ENCODE measurements at regions not wholly inside any gene's neighbourhood (a gene's known extent, or its start where the extent isn't known, plus 50 kb on each side); places are given as distances from the start of the nearest gene placed in this dataset.

- Histone ChIP-seq H3K4me3 (ENCODE audit: low read depth, low read length) (no peak overlapping the region), H3K36me3 (replicated peaks) (no peaks in the 10 kb centered on the region), H3K27ac (no peak overlapping the region), H3K27me3 (replicated peaks) (no peaks in the 10 kb centered on the region)
- TF ChIP-seq, protein P1, sequence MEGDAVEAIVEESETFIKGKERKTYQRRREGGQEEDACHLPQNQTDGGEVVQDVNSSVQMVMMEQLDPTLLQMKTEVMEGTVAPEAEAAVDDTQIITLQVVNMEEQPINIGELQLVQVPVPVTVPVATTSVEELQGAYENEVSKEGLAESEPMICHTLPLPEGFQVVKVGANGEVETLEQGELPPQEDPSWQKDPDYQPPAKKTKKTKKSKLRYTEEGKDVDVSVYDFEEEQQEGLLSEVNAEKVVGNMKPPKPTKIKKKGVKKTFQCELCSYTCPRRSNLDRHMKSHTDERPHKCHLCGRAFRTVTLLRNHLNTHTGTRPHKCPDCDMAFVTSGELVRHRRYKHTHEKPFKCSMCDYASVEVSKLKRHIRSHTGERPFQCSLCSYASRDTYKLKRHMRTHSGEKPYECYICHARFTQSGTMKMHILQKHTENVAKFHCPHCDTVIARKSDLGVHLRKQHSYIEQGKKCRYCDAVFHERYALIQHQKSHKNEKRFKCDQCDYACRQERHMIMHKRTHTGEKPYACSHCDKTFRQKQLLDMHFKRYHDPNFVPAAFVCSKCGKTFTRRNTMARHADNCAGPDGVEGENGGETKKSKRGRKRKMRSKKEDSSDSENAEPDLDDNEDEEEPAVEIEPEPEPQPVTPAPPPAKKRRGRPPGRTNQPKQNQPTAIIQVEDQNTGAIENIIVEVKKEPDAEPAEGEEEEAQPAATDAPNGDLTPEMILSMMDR (IDR thresholded peaks at IDR 0.05; ENCODE audit: low read depth, low read length, missing control alignments): no peak
- DNase-seq: no peak
- in situ Hi-C loops (cut with HindIII; ENCODE audit: low pct_ligation_motif_present, low sequenced_read_pairs): no loop called here
Observed at GRCh38 chr6:92052513-92052912, 1366.8 kb downstream of the EPHA7 start.

DNA sequence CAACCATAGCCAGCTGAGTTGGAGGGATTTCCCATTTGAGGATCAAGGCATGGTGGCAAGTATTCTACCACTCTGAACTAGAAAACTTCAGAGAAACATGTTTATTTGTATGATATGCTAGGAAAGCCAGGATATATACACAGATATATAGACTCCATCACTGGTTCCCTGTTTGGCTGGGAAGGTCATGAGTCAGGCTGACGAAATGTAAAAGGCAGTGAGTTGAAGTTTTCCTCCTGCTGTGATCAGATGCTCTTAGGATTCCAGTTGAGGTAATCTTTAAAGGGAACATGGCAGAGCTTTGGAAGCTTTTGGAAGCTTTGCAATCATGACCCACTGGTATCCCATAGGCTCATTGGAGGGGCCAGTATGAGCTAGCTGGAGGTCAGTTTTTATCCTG lies 1369.1 kb downstream of the EPHA7 start:
- TF ChIP-seq, protein P1 (IDR thresholded peaks at IDR 0.05; ENCODE audit: low read depth, low read length, missing control alignments): no peak
- no peak for DNase-seq
- no peak overlapping the region for H3K27ac ChIP-seq
- no peaks in the 10 kb centered on the region for H3K27me3 ChIP-seq (replicated peaks)
- no peaks in the 10 kb centered on the region for H3K36me3 ChIP-seq (replicated peaks)
- in situ Hi-C loops (cut with HindIII; ENCODE audit: low pct_ligation_motif_present, low sequenced_read_pairs): no loop called here
- H3K4me3 ChIP-seq (ENCODE audit: low read depth, low read length): no peak overlapping the region

DNA sequence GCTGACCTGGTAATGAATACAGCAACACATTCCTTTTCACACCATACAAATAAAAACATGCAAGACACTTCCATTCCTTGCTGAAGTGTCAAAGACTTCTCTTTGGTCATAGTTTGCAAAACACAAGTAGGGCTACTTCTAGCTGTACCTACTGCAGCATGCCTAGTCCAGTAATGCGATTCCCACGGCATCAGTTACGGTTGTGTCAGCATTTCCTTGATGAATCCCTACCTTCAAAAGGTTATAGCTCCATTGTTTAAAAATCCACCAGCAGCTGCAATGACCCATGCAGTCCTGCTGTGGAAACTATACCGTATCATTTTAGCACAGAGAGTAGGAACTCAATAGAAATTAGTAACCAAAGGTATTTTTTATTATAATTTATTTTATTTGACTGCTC lies 1371.5 kb downstream of the EPHA7 start:
- no peaks in the 10 kb centered on the region for H3K27me3 ChIP-seq (replicated peaks)
- no peak overlapping the region for H3K27ac ChIP-seq
- DNase-seq: no peak
- TF ChIP-seq, protein P1 (IDR thresholded peaks at IDR 0.05; ENCODE audit: low read depth, low read length, missing control alignments): no peak
- no peaks in the 10 kb centered on the region for H3K36me3 ChIP-seq (replicated peaks)
- no peak overlapping the region for H3K4me3 ChIP-seq (ENCODE audit: low read depth, low read length)
- in situ Hi-C loops (cut with HindIII; ENCODE audit: low pct_ligation_motif_present, low sequenced_read_pairs): no loop called here

- Histone ChIP-seq H3K4me3 (ENCODE audit: low read depth, low read length) (no peak overlapping the region), H3K36me3 (replicated peaks) (no peaks in the 10 kb centered on the region), H3K27ac (no peak overlapping the region), H3K27me3 (replicated peaks) (no peaks in the 10 kb centered on the region)
- TF ChIP-seq, protein P1 (IDR thresholded peaks at IDR 0.05; ENCODE audit: low read depth, low read length, missing control alignments): no peak
- in situ Hi-C loops (cut with HindIII; ENCODE audit: low pct_ligation_motif_present, low sequenced_read_pairs): no loop called here
- no peak for DNase-seq
Observed at GRCh38 chr6:92047152-92047850, 1372.1 kb downstream of the EPHA7 start.

- Histone ChIP-seq H3K36me3 (replicated peaks) (no peaks in the 10 kb centered on the region), H3K4me3 (ENCODE audit: low read depth, low read length) (no peak overlapping the region), H3K27ac (no peak overlapping the region), H3K27me3 (replicated peaks) (no peaks in the 10 kb centered on the region)
- TF ChIP-seq, protein P1 (IDR thresholded peaks at IDR 0.05; ENCODE audit: low read depth, low read length, missing control alignments): no peak
- no peak for DNase-seq
- in situ Hi-C loops (cut with HindIII; ENCODE audit: low pct_ligation_motif_present, low sequenced_read_pairs): no loop called here
Observed at GRCh38 chr6:92044312-92044711, 1375.0 kb downstream of the EPHA7 start.

DNA sequence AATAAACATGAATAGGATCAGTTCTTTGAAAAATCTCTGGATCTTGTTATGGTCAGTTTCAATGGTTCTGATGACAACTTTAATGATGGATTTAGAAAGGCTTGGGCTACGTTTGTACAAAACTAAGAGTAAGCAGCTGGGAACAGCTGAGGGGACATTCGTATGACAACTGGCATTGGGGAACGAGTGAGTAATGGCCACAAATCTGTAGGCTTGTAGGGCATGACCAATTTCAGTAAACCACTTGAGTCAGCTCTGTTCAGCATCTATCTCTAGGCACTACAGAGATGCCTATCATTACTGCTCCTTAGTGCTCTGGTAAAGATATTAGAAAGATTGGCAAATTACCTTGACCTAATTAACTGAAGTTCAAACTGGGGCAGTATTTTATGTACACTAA lies 1375.6 kb downstream of the EPHA7 start:
- no peak for DNase-seq
- Histone ChIP-seq H3K36me3 (replicated peaks) (no peaks in the 10 kb centered on the region), H3K27ac (no peak overlapping the region), H3K27me3 (replicated peaks) (no peaks in the 10 kb centered on the region), H3K4me3 (ENCODE audit: low read depth, low read length) (no peak overlapping the region)
- in situ Hi-C loops (cut with HindIII; ENCODE audit: low pct_ligation_motif_present, low sequenced_read_pairs): no loop called here
- TF ChIP-seq, protein P1 (IDR thresholded peaks at IDR 0.05; ENCODE audit: low read depth, low read length, missing control alignments): no peak

All from brain microvascular endothelial cell (primary cell).